ENCODE measurements at regions not wholly inside any gene's neighbourhood (a gene's known extent, or its start where the extent isn't known, plus 50 kb on each side); places are given as distances from the start of the nearest gene placed in this dataset.

DNA sequence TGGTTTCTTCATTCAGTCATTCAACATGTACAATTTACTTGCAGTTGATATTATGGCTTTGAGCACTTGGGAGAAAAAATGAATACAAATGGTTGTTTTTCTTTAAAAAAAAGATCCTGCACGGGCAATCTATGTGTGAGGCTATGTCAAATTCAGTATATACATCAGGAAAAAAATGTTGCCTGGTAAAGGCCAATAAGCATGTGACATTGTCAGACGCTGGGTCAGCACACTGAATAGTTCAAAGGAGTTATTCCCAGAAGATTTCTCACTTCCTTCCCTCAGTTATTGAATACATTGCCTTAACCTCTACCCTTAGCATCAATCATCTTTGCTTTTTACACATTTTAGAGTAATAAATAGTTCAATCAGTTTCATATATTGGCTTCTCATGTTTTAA, 319.2 kb downstream of the NUAK1 start:
- no peak for TF ChIP-seq ZNF274 (IDR thresholded peaks at IDR 0.05; ENCODE audit: insufficient read depth, insufficient read length)
- no peak for TF ChIP-seq ZBED1 (IDR thresholded peaks at IDR 0.05; ENCODE audit: borderline replicate concordance)
- TF ChIP-seq POLR2AphosphoS5 (IDR thresholded peaks at IDR 0.05; ENCODE audit: low read length): no peak
- no peak for TF ChIP-seq CTCF (IDR thresholded peaks at IDR 0.05 in 2 of 3, conservative IDR thresholded peaks at IDR 0.05 in 1 of 3; ENCODE audit: control insufficient read depth in 2 of 3, extremely low read depth in 1 of 3, insufficient read depth in 1 of 3, low read depth in 3 of 3, low read length in 3 of 3)
- no peak for TF ChIP-seq SP1 (IDR thresholded peaks at IDR 0.05; ENCODE audit: low read depth, low read length)
- no peak for TF ChIP-seq POLR2A (IDR thresholded peaks at IDR 0.05; ENCODE audit: low read depth, low read length)
- TF ChIP-seq TAF1 (IDR thresholded peaks at IDR 0.05; ENCODE audit: borderline replicate concordance, low read depth, low read length): no peak
